Retina (tissue), 1 donor: ENCODE measurements at regions not wholly inside any gene's neighbourhood (a gene's known extent, or its start where the extent isn't known, plus 50 kb on each side); places are given as distances from the start of the nearest gene placed in this dataset.

ENCODE experiments used
- DNase-seq: peaks from one replicate; pipeline ENCODE4 v3.0.0-alpha.2; 2016

DNA sequence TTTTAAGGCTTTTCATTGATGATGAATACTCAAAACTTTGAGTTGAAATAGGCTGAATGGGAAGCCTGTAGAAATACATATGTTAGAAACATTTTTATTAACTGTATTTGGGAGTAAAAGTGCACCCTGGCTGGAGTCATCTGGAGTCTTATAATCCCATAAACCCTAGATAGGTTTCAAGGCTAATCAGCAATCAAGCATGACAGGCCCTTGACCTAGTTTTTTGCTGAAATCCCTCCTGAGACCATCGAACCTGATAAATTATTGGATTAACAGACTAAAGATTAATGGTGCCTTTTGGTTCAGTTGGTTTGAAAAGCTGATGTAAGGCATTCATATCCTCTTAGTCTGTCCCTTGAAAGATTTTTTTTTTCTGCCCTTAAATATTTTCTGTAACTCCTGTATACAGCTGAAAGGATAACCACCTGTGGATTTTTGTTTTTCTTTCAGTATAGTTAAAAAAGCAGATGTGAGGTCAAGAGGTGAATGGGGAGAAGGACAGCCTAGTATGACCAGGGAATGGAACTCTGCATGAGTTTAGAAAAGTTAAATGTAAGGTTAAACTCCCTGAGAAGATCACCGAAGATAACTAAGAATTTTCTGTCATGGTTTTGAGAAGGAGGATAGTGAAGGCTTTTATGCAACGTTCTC is 69.4 kb upstream of the STXBP5L start:
- no peak for DNase-seq

DNA sequence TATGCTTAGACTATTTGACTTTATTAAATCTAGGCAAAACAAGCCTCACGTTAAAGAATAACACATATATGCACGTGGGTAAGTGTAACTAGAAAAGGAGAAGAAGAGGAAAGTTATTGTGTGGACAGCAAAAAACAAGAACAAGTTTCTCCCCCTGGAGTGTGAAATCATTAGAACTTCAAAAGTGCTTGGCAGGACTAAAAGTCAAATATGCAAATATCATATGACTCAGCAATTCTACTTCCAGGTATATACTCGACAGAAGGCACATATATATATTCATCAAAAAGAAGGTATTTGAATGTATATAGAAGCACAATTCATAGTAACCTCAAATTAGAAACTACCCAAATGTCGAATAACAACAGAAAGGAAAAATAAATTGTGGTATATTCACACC is 68.9 kb upstream of the STXBP5L start:
- DNase-seq = no peak

DNA sequence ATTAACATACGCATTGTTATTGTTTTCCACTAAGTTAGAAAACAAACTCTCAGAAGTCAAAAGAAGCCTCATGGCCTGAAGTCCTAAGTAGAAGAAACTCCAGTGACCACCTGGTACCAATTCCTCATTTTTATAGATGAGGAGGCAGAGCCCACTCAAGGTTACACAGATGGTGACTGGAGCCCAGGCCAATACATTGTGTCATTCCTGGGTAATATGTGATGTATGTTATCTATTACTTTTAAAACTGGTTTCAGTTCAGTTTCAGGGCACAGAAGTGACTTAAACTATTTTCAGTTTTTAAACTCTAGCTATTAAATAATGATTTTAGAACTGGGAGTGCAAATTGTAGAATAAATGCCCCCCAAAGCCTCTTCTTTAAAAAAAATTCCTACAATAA is 66.7 kb upstream of the STXBP5L start:
- DNase-seq = no peak

DNA sequence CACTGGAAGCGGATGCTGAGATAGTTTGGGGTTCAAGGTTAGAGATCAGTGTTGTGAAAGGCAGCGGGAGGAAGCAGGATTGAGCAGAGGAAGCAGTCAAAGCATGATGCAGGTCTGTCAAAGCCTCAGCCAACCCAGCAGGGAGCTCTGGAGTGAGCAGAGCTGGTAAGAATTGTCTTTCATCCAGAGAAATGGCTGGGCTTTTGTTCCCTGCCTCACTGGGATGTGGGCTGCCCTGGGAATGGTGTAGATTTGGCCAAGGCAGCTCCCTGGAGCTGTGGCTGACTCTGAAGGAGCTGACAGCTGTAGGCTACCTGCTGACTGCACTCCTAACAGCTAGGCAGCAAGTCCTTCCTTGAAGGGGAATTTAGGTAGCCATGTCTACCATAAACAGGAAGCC is 61.9 kb upstream of the STXBP5L start:
- DNase-seq = no peak

DNA sequence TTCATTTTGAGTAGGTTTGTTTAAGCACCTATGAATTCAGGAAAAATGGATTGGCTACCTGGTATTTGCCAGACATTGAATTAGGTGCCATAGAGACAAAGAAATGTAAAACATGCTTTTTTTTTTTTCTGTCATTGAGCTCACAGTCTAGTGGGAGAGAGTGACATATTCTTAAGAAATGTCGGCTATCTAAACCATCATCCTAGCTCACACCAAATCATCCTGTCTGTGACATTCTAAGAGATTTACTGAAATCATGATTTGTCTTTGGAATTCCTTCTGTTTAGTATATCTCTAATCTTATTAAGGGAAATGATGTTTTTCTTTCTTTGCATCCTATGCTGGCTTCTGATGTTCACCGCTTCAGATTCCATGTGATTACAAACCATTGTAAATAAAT is 59.5 kb upstream of the STXBP5L start:
- no peak for DNase-seq

DNA sequence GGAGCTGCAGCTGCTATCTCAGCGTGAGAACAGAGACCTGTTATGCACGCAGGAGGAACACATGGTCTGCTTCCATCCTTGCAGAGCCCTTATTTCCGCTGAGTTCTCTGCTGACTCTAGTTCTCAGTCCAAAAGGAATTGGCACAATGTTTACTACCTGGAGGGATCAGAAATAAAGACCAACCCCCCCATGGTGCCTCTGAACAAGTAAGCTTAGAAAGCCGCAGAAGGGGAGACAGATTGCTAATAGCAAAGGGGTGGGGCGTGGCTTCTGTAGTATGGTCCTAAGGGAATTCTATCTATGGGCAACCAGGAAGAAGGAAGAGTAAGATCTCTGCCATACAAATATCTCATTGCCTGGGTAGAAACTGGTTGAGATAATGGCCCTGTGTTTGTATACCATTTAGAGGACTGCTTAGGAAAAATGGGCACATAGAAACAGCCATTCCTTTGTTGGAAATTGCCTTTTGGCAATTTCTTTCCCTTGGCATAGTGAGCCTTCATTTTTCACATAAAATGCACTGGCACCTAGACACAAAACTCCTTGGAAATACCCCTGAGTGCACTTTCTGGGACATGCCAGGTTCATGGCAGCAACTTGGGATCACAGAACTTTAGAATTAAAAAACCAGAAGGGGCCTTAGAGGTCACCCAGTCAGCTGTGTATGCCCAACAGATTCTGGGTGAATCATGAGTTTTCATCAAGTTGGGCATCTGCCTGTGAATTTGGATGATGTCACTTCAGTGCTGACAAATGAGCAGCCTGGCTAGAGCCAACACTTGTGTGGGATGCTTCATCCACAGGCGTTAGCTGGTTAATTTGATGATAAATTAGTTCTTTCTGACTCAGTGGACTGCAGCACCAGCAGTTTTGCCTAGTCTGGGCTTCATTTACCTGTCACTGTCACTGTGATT is 57.4 kb upstream of the STXBP5L start:
- peak; percentile 27 for DNase-seq

DNA sequence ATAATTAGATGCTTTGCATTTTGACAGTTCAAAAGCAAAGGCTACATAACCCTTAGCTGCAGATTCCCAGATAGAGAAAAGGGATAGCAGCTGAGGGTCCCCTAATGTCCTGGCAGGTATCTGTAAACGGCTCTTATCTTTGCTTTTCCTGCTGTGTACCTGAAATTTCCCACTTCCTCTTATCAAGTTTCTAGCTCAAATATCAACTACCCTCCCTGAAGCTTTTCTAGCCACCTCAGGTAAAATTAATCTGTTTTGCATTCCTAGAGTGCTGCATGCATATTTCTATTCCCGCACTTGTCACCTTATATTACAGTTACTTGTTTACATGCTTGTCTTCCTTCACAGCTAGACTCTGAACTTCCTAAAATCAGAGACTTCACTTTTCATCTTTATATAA is 55.6 kb upstream of the STXBP5L start:
- no peak for DNase-seq

DNA sequence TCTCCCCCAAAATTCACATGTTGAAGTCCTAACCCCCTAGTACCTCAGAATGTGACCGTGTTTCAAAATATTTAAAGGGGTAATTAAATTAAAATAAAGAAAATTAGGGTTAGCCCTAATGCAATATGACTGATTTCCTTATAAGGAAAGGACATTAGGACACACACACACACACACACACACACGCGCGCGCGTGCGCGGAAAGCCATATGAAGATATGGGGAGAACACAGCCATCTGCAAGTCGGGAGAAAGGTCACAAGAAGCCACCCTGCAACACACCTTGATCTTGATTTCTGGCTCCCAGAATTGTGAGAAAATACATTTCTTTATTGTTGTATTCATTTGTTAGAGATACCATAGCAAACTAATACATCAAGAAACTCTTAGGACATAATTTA is 54.6 kb upstream of the STXBP5L start:
- DNase-seq = no peak

DNA sequence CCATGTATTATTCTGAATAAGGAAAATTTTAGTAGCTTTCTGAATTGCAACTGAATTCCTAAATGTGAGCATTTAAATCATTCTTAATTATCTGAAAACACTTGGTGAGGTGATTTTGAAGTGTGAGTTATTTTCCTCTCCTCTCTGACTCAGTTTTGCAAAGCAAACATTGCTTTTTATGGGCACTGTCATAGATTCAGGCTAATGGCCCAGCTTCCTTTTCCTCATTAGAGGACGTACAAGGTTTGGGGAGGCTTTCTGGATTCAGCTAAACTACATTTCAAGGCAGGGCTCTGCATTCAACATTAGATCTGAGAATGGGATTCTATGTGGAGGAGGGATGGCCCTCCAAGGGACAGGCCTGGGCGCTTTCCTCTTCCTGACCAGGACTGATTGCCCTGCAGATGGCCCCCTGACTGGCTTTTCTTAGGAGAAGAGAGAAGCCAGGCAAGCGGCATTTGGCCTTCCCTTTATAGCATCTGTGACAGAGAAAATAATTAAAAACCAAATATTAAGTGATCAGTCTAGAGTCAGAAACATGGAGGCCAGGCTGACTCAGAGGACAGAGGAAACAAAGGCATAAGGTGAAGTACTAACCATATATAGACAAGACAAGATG is 53.0 kb upstream of the STXBP5L start:
- no peak for DNase-seq

DNA sequence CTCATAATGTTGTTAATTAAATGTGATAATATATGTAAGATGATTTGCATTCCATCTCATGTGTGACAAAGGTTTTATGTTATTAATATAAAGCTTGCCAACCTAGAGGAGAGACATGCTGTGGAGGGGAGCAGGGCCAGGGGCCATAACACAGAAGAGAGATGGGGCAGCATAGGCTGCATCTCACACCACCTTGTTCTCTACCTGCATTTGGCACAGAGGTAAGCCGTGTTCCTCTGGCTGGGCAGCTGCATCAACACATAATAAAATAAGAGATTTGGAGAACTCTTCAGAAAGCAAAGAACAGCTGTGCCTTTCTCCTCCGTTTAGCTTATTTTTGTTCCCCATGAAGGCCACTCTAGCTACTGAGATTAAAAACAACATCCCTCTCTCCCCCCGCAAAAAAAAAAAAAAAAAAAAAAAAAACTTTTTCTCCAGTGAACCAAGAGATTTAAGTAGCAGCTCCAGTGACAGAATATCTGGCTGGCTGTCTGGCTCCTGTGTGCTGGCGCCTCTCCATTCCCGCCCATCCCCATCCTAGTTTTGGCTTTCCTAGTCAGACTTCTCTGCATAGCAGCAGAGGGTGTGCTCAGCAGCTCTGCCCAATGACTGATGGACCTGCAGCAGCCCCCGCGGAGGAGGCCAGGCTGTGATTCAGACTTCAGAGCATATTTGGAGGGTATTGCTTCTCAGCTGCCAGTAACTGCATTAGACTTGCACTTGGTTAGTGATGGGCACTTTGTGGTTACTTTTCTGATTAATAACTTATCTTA is 52.2 kb upstream of the STXBP5L start:
- DNase-seq = no peak
